AG10803 (cell line): ENCODE measurements at regions not wholly inside any gene's neighbourhood (a gene's known extent, or its start where the extent isn't known, plus 50 kb on each side); places are given as distances from the start of the nearest gene placed in this dataset.

ENCODE experiments used
- DNase-seq: peaks from one replicate; pipeline ENCODE4 v3.0.0; 2010; ENCODE audit warnings: low read depth
- H3K4me3 ChIP-seq: 2 replicates; pipeline ENCODE4 v1.5.1; 2011; ENCODE audit warnings: mild to moderate bottlenecking, low read length, control low read depth
- TF ChIP-seq, protein P1 (sequence below): conservative IDR thresholded peaks from 2 replicates; pipeline ENCODE4 v1.5.1; 2011; ENCODE audit warnings: mild to moderate bottlenecking, low read length, control low read depth, inconsistent platforms

DNA sequence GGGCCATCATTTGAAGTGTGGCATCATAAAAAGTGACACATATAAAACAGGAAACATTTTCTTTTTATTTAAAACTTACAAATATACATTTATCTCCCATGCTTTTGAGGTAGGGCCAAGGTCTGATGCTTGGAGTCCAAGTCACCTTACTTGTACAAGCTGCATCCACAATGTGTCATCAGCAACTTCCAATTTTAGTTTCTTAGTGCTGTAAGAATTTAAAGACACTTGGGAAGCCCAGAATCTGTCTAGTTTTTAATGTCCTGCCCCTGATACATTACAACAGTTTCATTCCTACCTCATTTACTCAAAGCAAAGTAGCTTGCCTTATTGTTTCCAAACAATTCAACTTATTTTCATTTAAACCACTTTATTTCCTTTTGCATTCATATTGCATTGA, 297.7 kb downstream of the MTX2 start:
- no peak overlapping the region for H3K4me3 ChIP-seq
- TF ChIP-seq, protein P1, sequence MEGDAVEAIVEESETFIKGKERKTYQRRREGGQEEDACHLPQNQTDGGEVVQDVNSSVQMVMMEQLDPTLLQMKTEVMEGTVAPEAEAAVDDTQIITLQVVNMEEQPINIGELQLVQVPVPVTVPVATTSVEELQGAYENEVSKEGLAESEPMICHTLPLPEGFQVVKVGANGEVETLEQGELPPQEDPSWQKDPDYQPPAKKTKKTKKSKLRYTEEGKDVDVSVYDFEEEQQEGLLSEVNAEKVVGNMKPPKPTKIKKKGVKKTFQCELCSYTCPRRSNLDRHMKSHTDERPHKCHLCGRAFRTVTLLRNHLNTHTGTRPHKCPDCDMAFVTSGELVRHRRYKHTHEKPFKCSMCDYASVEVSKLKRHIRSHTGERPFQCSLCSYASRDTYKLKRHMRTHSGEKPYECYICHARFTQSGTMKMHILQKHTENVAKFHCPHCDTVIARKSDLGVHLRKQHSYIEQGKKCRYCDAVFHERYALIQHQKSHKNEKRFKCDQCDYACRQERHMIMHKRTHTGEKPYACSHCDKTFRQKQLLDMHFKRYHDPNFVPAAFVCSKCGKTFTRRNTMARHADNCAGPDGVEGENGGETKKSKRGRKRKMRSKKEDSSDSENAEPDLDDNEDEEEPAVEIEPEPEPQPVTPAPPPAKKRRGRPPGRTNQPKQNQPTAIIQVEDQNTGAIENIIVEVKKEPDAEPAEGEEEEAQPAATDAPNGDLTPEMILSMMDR: no peak
- DNase-seq: peak; percentile 72

DNA sequence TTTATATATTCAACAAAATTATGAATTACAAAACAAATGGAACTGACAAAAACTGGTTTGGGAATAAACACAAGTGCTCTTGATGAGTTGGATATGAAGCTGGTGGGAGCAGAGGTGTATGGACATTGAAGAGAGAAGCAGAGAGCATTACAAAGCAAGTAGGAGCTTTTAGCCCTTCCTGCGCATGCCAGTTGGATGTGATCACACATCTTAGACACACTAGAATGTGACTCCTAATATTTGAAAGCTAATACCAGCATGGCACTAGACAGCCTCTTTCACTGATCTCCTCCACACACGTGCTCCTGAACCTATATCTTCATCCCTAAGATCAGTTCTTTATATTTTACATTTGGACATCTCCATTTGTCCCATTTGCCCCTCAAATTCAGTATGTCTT, 298.1 kb downstream of the MTX2 start:
- H3K4me3 ChIP-seq: no peak overlapping the region
- TF ChIP-seq, protein P1: no peak
- DNase-seq: peak; percentile 26

DNA sequence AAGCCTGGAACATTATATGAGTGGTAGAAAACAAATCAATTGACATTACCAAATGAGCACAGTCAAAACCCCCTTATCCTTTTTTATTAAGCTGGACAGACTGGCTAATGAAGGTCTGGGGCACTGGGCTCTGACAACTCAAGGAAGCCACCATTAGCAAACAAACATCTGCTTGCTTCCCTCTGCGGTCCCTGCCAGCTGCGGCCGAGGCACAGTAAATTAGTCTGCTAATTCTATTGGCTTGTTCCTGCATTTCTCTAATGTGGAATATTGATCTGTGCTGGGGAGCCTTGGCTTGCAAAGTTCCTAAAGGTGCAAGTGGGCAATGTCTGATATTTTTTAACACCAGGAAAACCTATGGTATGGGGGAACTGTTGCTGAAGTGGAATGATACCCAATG, 300.3 kb downstream of the MTX2 start:
- no peak for DNase-seq
- TF ChIP-seq, protein P1: no peak

DNA sequence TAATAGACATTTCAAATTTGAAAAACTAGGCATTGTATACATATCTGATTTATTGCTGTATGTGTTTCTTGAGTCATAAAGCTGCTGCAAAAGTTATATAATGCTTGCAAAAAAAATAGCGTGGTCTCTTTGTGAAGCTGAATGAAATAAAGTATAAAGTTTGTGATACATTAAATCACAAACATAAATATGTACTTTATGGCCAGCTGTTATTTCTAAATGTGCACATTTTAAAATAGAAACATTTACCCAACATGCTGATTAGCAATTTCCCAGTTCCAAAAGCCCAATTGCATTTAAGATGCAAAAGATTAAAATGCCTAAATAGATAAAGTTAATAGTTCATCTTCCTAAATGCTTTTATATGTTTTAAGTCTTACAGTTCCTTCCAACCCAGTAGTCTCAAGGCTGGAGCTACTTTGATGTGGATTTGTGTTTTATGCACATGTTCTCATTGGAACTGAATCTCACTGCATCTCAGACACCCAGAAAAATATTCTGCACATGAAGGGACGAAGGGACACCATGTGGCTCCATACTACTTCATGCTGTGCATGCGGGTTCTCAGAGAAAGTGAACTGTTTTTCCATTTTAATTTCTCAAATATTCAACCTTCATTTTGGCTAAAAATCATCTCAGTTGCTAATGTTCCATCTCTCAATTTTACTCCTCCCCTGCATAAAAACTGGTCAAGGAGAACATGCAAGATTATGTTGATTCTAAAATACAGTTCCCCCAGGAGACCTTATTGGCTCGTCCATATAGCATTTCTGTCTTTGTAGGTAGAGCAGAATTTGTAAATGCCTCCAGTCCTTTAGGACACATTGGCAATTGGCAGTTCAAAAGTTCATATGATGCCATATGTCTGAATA, 304.6 kb downstream of the MTX2 start:
- no peak overlapping the region for H3K4me3 ChIP-seq
- DNase-seq: no peak
- TF ChIP-seq, protein P1: no peak

More for the DNA sequence above, 300.3 kb downstream of the MTX2 start:
- no peak overlapping the region for H3K4me3 ChIP-seq

DNA sequence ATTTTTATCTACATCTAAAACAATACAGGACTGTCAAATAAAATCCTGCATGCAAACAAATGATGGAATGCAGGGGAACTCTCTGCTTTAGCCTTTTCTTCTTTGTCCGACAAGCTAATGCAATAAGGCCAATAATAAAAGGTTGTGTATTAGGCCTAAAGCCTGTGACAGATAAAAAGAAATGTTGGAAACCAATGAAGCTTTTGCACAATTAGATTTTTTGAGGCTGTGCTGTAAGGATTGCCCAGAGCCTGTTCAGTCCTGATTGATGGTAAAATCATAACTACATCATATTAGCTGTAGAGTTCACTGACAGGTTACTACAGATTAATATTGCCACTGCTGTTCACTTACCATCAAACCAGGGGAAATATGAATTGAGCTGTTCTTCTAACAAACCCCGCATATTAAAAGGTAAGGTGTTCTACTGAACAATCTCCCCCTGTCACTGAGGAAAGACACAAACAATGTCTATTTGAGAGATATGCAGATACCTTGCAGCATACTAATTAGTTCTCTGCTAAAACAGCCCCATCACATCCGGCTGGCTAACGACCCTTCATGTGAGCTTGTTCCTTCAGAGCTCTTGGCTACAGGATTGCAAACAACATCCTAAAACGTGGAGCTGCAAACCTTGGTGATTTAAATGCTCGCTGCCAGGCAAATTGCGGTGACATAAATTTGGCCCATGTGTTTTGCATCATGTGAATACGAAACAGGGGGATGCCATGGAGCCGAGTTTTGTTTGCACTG, 305.4 kb downstream of the MTX2 start:
- TF ChIP-seq, protein P1: no peak
- DNase-seq: no peak

DNA sequence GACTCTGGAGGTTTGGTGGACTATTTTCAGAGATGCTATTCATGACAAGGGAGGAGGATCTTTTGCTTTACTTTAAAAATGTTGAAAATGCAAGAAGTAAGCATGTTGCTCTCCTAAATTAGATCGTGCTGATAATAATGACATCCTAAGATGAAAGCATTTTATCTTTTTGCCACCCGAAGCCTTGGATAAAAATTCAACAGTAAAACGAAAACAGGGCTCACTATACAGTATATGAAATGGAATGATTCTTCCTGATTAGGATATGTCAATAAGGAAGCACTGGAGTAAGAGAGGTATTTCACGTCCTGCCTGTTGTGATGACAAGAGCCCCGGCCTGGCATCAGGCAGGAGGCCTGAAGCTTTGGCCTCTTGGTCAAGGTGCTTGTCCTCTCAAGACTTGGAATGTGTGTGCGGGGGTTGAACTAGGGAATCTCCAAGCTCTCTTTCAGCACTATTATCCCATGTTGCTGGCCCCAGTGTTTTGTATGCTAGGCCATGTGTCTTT, 306.0 kb downstream of the MTX2 start:
- DNase-seq: no peak
- TF ChIP-seq, protein P1: no peak
- H3K4me3 ChIP-seq: no peak overlapping the region

More for the DNA sequence above, 305.4 kb downstream of the MTX2 start:
- no peak overlapping the region for H3K4me3 ChIP-seq
